ENCODE measurements at regions not wholly inside any gene's neighbourhood (a gene's known extent, or its start where the extent isn't known, plus 50 kb on each side); places are given as distances from the start of the nearest gene placed in this dataset.

- Histone ChIP-seq H3K36me3 (ENCODE audit: insufficient read depth, low read length) (no peaks in the 10 kb centered on the region), H3K9me2 (replicated peaks; ENCODE audit: low read depth, low read length) (no peaks in the 10 kb centered on the region)
These were observed 742.0 kb upstream of the POU3F2 start for GRCh38 chr6:98092331-98092730.

GRCh38 chr6:98094696-98095095 lies 739.7 kb upstream of the POU3F2 start:
- no peaks in the 10 kb centered on the region for H3K79me2 ChIP-seq (ENCODE audit: insufficient read depth, low read length)
- no peak for TF ChIP-seq EZH2phosphoT487 (IDR thresholded peaks at IDR 0.05; ENCODE audit: borderline replicate concordance)
- TF ChIP-seq CTCF (conservative IDR thresholded peaks at IDR 0.05; ENCODE audit: low read length): no peak
- H3K36me3 ChIP-seq (ENCODE audit: insufficient read depth, low read length): no peaks in the 10 kb centered on the region
- no peaks in the 10 kb centered on the region for H3K27me3 ChIP-seq (ENCODE audit: insufficient read depth, low read length, poor library complexity, severe bottlenecking)
- no peak overlapping the region for H3K4me3 ChIP-seq (ENCODE audit: low read length, poor library complexity, severe bottlenecking)
- no peak overlapping the region for H3K4me2 ChIP-seq (ENCODE audit: low read depth, low read length, poor library complexity, severe bottlenecking)
- H3K4me1 ChIP-seq (ENCODE audit: insufficient read depth, low read length, poor library complexity, severe bottlenecking): no peaks in the 10 kb centered on the region
- no peaks in the 10 kb centered on the region for H3K9me2 ChIP-seq (replicated peaks; ENCODE audit: low read depth, low read length)
- no peaks in the 10 kb centered on the region for H3K9me3 ChIP-seq (ENCODE audit: insufficient read depth, low read depth, low read length)
- no peaks in the 10 kb centered on the region for H4K20me1 ChIP-seq (ENCODE audit: insufficient read depth, low read length, poor library complexity, severe bottlenecking)
- H2AFZ ChIP-seq (ENCODE audit: low read length): no peak overlapping the region
- no peaks in the 10 kb centered on the region for H3F3A ChIP-seq (ENCODE audit: low read depth)
- no peak overlapping the region for H3K9ac ChIP-seq (ENCODE audit: low read depth, low read length, poor library complexity, severe bottlenecking)

More at GRCh38 chr6:98092331-98092730, 742.0 kb upstream of the POU3F2 start:
- Histone ChIP-seq H4K20me1 (ENCODE audit: insufficient read depth, low read length, poor library complexity, severe bottlenecking) (no peaks in the 10 kb centered on the region), H2AFZ (ENCODE audit: low read length) (no peak overlapping the region), H3K9ac (ENCODE audit: low read depth, low read length, poor library complexity, severe bottlenecking) (no peak overlapping the region), H3K4me2 (ENCODE audit: low read depth, low read length, poor library complexity, severe bottlenecking) (no peak overlapping the region), H3K4me3 (ENCODE audit: low read length, poor library complexity, severe bottlenecking) (no peak overlapping the region), H3F3A (ENCODE audit: low read depth) (no peaks in the 10 kb centered on the region), H3K27me3 (ENCODE audit: insufficient read depth, low read length, poor library complexity, severe bottlenecking) (no peaks in the 10 kb centered on the region), H3K9me3 (ENCODE audit: insufficient read depth, low read depth, low read length) (no peaks in the 10 kb centered on the region), H3K4me1 (ENCODE audit: insufficient read depth, low read length, poor library complexity, severe bottlenecking) (no peaks in the 10 kb centered on the region), H3K79me2 (ENCODE audit: insufficient read depth, low read length) (no peaks in the 10 kb centered on the region)
- TF ChIP-seq CTCF (conservative IDR thresholded peaks at IDR 0.05; ENCODE audit: low read length) (no peak), EZH2phosphoT487 (IDR thresholded peaks at IDR 0.05; ENCODE audit: borderline replicate concordance) (no peak)

- no peaks in the 10 kb centered on the region for H4K20me1 ChIP-seq (ENCODE audit: insufficient read depth, low read length, poor library complexity, severe bottlenecking)
- H3K4me3 ChIP-seq (ENCODE audit: low read length, poor library complexity, severe bottlenecking): no peak overlapping the region
- H3K4me1 ChIP-seq (ENCODE audit: insufficient read depth, low read length, poor library complexity, severe bottlenecking): no peaks in the 10 kb centered on the region
- H3K36me3 ChIP-seq (ENCODE audit: insufficient read depth, low read length): no peaks in the 10 kb centered on the region
- H3K9me2 ChIP-seq (replicated peaks; ENCODE audit: low read depth, low read length): no peaks in the 10 kb centered on the region
- no peaks in the 10 kb centered on the region for H3K27me3 ChIP-seq (ENCODE audit: insufficient read depth, low read length, poor library complexity, severe bottlenecking)
- no peaks in the 10 kb centered on the region for H3F3A ChIP-seq (ENCODE audit: low read depth)
- H3K9me3 ChIP-seq (ENCODE audit: insufficient read depth, low read depth, low read length): no peaks in the 10 kb centered on the region
- H3K79me2 ChIP-seq (ENCODE audit: insufficient read depth, low read length): no peaks in the 10 kb centered on the region
- H2AFZ ChIP-seq (ENCODE audit: low read length): no peak overlapping the region
- no peak for TF ChIP-seq EZH2phosphoT487 (IDR thresholded peaks at IDR 0.05; ENCODE audit: borderline replicate concordance)
- no peak for TF ChIP-seq CTCF (conservative IDR thresholded peaks at IDR 0.05; ENCODE audit: low read length)
- no peak overlapping the region for H3K4me2 ChIP-seq (ENCODE audit: low read depth, low read length, poor library complexity, severe bottlenecking)
- H3K9ac ChIP-seq (ENCODE audit: low read depth, low read length, poor library complexity, severe bottlenecking): no peak overlapping the region
These were observed 726.6 kb upstream of the POU3F2 start for GRCh38 chr6:98107801-98108200.
